A549 (cell line): ENCODE measurements at regions not wholly inside any gene's neighbourhood (a gene's known extent, or its start where the extent isn't known, plus 50 kb on each side); places are given as distances from the start of the nearest gene placed in this dataset.

Experiments
- HOXA7 ChIP-seq: fragments of 250-450 bp; sonication (Bioruptor Pico); IDR thresholded peaks from 2 replicates; pipeline ENCODE4 v1.5.0; 2020; ENCODE audit warnings: mild to moderate bottlenecking, moderate library complexity
- TF ChIP-seq, protein P1 (sequence below): fragments of >200 bp; sonication (Bioruptor Twin); formaldehyde crosslinking; IDR thresholded peaks from 3 replicates; pipeline ENCODE4 v1.5.1; 2016

DNA sequence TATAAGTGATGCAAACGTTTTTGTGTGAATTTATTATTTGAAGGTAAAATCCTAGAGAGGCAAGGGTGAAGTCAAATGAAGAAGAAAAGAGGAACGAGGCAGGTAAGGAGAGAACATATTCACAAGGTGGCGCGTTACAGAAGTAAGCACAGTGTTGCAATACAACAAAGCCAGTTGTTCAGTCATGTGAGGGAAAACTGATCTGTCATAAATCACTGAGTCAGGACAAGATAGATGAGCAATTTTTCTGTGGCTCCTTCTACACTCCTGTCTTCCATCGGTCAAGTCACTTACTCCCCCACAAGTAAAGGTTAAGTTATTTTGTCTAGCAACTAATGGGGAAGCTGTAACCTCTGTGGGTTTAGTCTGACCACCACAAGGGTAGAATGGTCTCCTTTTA lies 203.0 kb upstream of the GK2 start:
- TF ChIP-seq, protein P1, sequence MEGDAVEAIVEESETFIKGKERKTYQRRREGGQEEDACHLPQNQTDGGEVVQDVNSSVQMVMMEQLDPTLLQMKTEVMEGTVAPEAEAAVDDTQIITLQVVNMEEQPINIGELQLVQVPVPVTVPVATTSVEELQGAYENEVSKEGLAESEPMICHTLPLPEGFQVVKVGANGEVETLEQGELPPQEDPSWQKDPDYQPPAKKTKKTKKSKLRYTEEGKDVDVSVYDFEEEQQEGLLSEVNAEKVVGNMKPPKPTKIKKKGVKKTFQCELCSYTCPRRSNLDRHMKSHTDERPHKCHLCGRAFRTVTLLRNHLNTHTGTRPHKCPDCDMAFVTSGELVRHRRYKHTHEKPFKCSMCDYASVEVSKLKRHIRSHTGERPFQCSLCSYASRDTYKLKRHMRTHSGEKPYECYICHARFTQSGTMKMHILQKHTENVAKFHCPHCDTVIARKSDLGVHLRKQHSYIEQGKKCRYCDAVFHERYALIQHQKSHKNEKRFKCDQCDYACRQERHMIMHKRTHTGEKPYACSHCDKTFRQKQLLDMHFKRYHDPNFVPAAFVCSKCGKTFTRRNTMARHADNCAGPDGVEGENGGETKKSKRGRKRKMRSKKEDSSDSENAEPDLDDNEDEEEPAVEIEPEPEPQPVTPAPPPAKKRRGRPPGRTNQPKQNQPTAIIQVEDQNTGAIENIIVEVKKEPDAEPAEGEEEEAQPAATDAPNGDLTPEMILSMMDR, result no peak
- TF ChIP-seq HOXA7, result no peak
